HL-60 (cell line): ENCODE measurements at regions not wholly inside any gene's neighbourhood (a gene's known extent, or its start where the extent isn't known, plus 50 kb on each side); places are given as distances from the start of the nearest gene placed in this dataset.

Source experiments
- CTCF ChIP-seq: IDR thresholded peaks from one replicate; pipeline ENCODE4 v1.5.1; 2011; ENCODE audit warnings: low read length, control low read depth, inconsistent platforms; ENCODE audit not compliant: insufficient read depth
- GABPA ChIP-seq: IDR thresholded peaks from 2 replicates; pipeline ENCODE4 v1.6.1; 2012; ENCODE audit warnings: low read depth
- POLR2AphosphoS5 ChIP-seq: IDR thresholded peaks from 2 replicates; pipeline ENCODE4 v1.6.1; 2012; ENCODE audit warnings: low read depth
- REST ChIP-seq: IDR thresholded peaks from 2 replicates; pipeline ENCODE4 v1.6.1; 2012; ENCODE audit warnings: low read depth; ENCODE audit not compliant: insufficient replicate concordance
- SPI1 ChIP-seq: IDR thresholded peaks from 2 replicates; pipeline ENCODE4 v1.6.1; 2012; ENCODE audit warnings: low read depth, mild to moderate bottlenecking, borderline replicate concordance

DNA sequence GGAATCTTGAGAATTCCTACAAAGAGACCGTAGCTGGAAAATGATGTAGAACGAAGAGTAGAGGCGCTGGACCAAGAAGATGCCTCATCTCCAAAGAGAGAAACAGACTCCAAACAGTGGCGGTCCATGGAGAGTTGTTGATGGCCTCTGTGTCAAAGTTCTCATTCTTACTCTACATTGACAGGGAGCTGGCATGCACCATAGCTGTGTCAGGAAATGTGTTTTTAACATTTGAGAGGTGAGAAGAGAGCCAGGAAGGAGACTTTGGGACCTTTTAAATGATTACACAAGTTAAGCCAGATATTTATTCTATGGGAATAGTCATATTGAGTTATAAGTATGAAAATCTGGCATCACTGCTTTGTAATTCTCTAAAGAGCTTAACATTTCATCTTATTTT lies 61.5 kb upstream of the FERD3L start:
- TF ChIP-seq CTCF (no peak), GABPA (no peak), SPI1 (no peak), REST (no peak), POLR2AphosphoS5 (no peak)
